Activated T-cell treated with anti-CD3 and anti-CD28 coated beads, Interleukin-2, amount 50 U/mL, for 24 hours (primary cell): ENCODE measurements at regions not wholly inside any gene's neighbourhood (a gene's known extent, or its start where the extent isn't known, plus 50 kb on each side); places are given as distances from the start of the nearest gene placed in this dataset.
"Not testable (repeated sequence)": the region's sequence is repeated elsewhere in the genome, so short reads cannot be mapped to it uniquely, and the experiment has no call there.

ENCODE experiments used
- DNase-seq: peaks from one replicate; pipeline ENCODE4 v3.0.0-alpha.2; 2020
- H3K27ac Mint-ChIP-seq: 2 replicates; pipeline ENCODE4 v1.8.0; 2020; ENCODE audit warnings: mild to moderate bottlenecking, mixed read lengths
- H3K27me3 Mint-ChIP-seq: 2 replicates; pipeline ENCODE4 v1.8.0; 2020; ENCODE audit warnings: mixed read lengths
- H3K36me3 Mint-ChIP-seq: 2 replicates; pipeline ENCODE4 v1.8.0; 2020; ENCODE audit warnings: low read depth, mixed read lengths
- H3K4me1 Mint-ChIP-seq: 2 replicates; pipeline ENCODE4 v1.8.0; 2020; ENCODE audit warnings: low read depth, mixed read lengths
- H3K4me3 Mint-ChIP-seq: 2 replicates; pipeline ENCODE4 v1.8.0; 2020; ENCODE audit warnings: mild to moderate bottlenecking, moderate library complexity, mixed read lengths
- H3K9me3 Mint-ChIP-seq: 2 replicates; pipeline ENCODE4 v1.8.0; 2020; ENCODE audit warnings: mixed read lengths

GRCh38 chr6:132115714-132116366 lies 164.7 kb upstream of the CCN2 start:
- DNase-seq: no peak
- Mint-ChIP-seq H3K27me3 (no peaks in the 10 kb centered on the region), H3K4me1 (no peaks in the 10 kb centered on the region), H3K36me3 (no peaks in the 10 kb centered on the region), H3K9me3 (no peaks in the 10 kb centered on the region), H3K4me3 (no peak overlapping the region), H3K27ac (no peak overlapping the region)

GRCh38 chr6:132114201-132114825 lies 163.1 kb upstream of the CCN2 start:
- Mint-ChIP-seq H3K4me3 (no peak overlapping the region), H3K27ac (no peak overlapping the region), H3K4me1 (no peaks in the 10 kb centered on the region), H3K27me3 (no peaks in the 10 kb centered on the region), H3K36me3 (no peaks in the 10 kb centered on the region), H3K9me3 (peaks cover 8% of the 10 kb centered on the region)
- DNase-seq: no peak

GRCh38 chr6:132109752-132110151 lies 158.6 kb upstream of the CCN2 start:
- not testable (repeated sequence) for H3K4me3 Mint-ChIP-seq, H3K4me1 Mint-ChIP-seq, H3K27ac Mint-ChIP-seq, H3K27me3 Mint-ChIP-seq, DNase-seq, H3K36me3 Mint-ChIP-seq
- peaks cover 19% of the 10 kb centered on the region for H3K9me3 Mint-ChIP-seq

- H3K27me3 Mint-ChIP-seq: no peaks in the 10 kb centered on the region
- H3K36me3 Mint-ChIP-seq: no peaks in the 10 kb centered on the region
- H3K4me1 Mint-ChIP-seq: no peaks in the 10 kb centered on the region
- H3K4me3 Mint-ChIP-seq: no peak overlapping the region
- H3K27ac Mint-ChIP-seq: no peak overlapping the region
- H3K9me3 Mint-ChIP-seq: peaks cover 19% of the 10 kb centered on the region
- DNase-seq: no peak
Observed at GRCh38 chr6:132107896-132108295, 156.7 kb upstream of the CCN2 start.

GRCh38 chr6:132101535-132101934 lies 150.4 kb upstream of the CCN2 start:
- H3K27me3 Mint-ChIP-seq: no peaks in the 10 kb centered on the region
- H3K36me3 Mint-ChIP-seq: no peaks in the 10 kb centered on the region
- H3K9me3 Mint-ChIP-seq: no peaks in the 10 kb centered on the region
- no peak overlapping the region for H3K27ac Mint-ChIP-seq
- H3K4me3 Mint-ChIP-seq: no peak overlapping the region
- no peak for DNase-seq
- no peaks in the 10 kb centered on the region for H3K4me1 Mint-ChIP-seq

- Mint-ChIP-seq H3K9me3 (no peaks in the 10 kb centered on the region), H3K36me3 (no peaks in the 10 kb centered on the region), H3K27me3 (no peaks in the 10 kb centered on the region), H3K27ac (no peak overlapping the region), H3K4me3 (no peak overlapping the region), H3K4me1 (no peaks in the 10 kb centered on the region)
- DNase-seq: no peak
Observed at GRCh38 chr6:132100388-132100990, 149.3 kb upstream of the CCN2 start.

- H3K4me3 Mint-ChIP-seq: no peak overlapping the region
- no peaks in the 10 kb centered on the region for H3K36me3 Mint-ChIP-seq
Observed at GRCh38 chr6:132096996-132097395, 145.8 kb upstream of the CCN2 start.

GRCh38 chr6:132096245-132096644 lies 145.1 kb upstream of the CCN2 start:
- Mint-ChIP-seq H3K27me3 (no peaks in the 10 kb centered on the region), H3K4me1 (no peaks in the 10 kb centered on the region), H3K27ac (no peak overlapping the region), H3K9me3 (no peaks in the 10 kb centered on the region), H3K36me3 (no peaks in the 10 kb centered on the region), H3K4me3 (no peak overlapping the region)
- no peak for DNase-seq

More at GRCh38 chr6:132096996-132097395, 145.8 kb upstream of the CCN2 start:
- no peaks in the 10 kb centered on the region for H3K27me3 Mint-ChIP-seq
- H3K4me1 Mint-ChIP-seq: no peaks in the 10 kb centered on the region
- no peaks in the 10 kb centered on the region for H3K9me3 Mint-ChIP-seq
- H3K27ac Mint-ChIP-seq: no peak overlapping the region
- DNase-seq: no peak

GRCh38 chr6:132089173-132089572 lies 138.0 kb upstream of the CCN2 start:
- no peak overlapping the region for H3K4me3 Mint-ChIP-seq
- H3K27me3 Mint-ChIP-seq: no peaks in the 10 kb centered on the region
- H3K27ac Mint-ChIP-seq: no peak overlapping the region

GRCh38 chr6:132088150-132088549 lies 137.0 kb upstream of the CCN2 start:
- H3K4me3 Mint-ChIP-seq: no peak overlapping the region
- no peaks in the 10 kb centered on the region for H3K27me3 Mint-ChIP-seq
- DNase-seq: no peak
- peaks cover 2% of the 10 kb centered on the region for H3K9me3 Mint-ChIP-seq
- H3K27ac Mint-ChIP-seq: no peak overlapping the region
- no peaks in the 10 kb centered on the region for H3K4me1 Mint-ChIP-seq
- H3K36me3 Mint-ChIP-seq: no peaks in the 10 kb centered on the region

More at GRCh38 chr6:132089173-132089572, 138.0 kb upstream of the CCN2 start:
- no peaks in the 10 kb centered on the region for H3K4me1 Mint-ChIP-seq
- H3K36me3 Mint-ChIP-seq: no peaks in the 10 kb centered on the region
- peaks cover 2% of the 10 kb centered on the region for H3K9me3 Mint-ChIP-seq
- DNase-seq: no peak

- DNase-seq: no peak
- Mint-ChIP-seq H3K36me3 (no peaks in the 10 kb centered on the region), H3K27me3 (no peaks in the 10 kb centered on the region), H3K4me1 (no peaks in the 10 kb centered on the region), H3K4me3 (no peak overlapping the region), H3K9me3 (peaks cover 2% of the 10 kb centered on the region), H3K27ac (no peak overlapping the region)
Observed at GRCh38 chr6:132087391-132087790, 136.2 kb upstream of the CCN2 start.

- H3K36me3 Mint-ChIP-seq: no peaks in the 10 kb centered on the region
- H3K4me3 Mint-ChIP-seq: no peak overlapping the region
- H3K27ac Mint-ChIP-seq: no peak overlapping the region
- H3K27me3 Mint-ChIP-seq: no peaks in the 10 kb centered on the region
- no peak for DNase-seq
- H3K9me3 Mint-ChIP-seq: peaks cover 2% of the 10 kb centered on the region
- no peaks in the 10 kb centered on the region for H3K4me1 Mint-ChIP-seq
Observed at GRCh38 chr6:132085731-132086130, 134.6 kb upstream of the CCN2 start.

- Mint-ChIP-seq H3K4me3 (no peak overlapping the region), H3K27me3 (no peaks in the 10 kb centered on the region), H3K4me1 (no peaks in the 10 kb centered on the region), H3K27ac (no peak overlapping the region), H3K36me3 (no peaks in the 10 kb centered on the region), H3K9me3 (peaks cover 2% of the 10 kb centered on the region)
- DNase-seq: no peak
Observed at GRCh38 chr6:132084811-132085509, 133.8 kb upstream of the CCN2 start.

GRCh38 chr6:132082421-132082820 lies 131.2 kb upstream of the CCN2 start:
- Mint-ChIP-seq H3K9me3 (no peaks in the 10 kb centered on the region), H3K36me3 (no peaks in the 10 kb centered on the region), H3K4me1 (no peaks in the 10 kb centered on the region), H3K27ac (no peak overlapping the region), H3K27me3 (no peaks in the 10 kb centered on the region), H3K4me3 (no peak overlapping the region)
- no peak for DNase-seq

- Mint-ChIP-seq H3K4me3 (no peak overlapping the region), H3K27ac (no peak overlapping the region), H3K9me3 (no peaks in the 10 kb centered on the region), H3K27me3 (no peaks in the 10 kb centered on the region), H3K4me1 (no peaks in the 10 kb centered on the region), H3K36me3 (no peaks in the 10 kb centered on the region)
- DNase-seq: no peak
Observed at GRCh38 chr6:132081338-132081737, 130.2 kb upstream of the CCN2 start.
